GM18873 (cell line): ENCODE measurements at regions not wholly inside any gene's neighbourhood (a gene's known extent, or its start where the extent isn't known, plus 50 kb on each side); places are given as distances from the start of the nearest gene placed in this dataset.

Experiments used
- ATAC-seq: cut with Tn5 transposase; IDR thresholded peaks from one replicate; pipeline ENCODE4 v1.9.1; 2021; ENCODE audit warnings: mild to moderate bottlenecking, moderate library complexity, moderate number of reproducible peaks; ENCODE audit not compliant: unreplicated experiment, low FRiP score

GRCh38 chr1:58390091-58390490 is 156.4 kb downstream of the OMA1 start:
- no peak for ATAC-seq

- no peak for ATAC-seq
Observed at GRCh38 chr1:58380345-58380744, 166.2 kb downstream of the OMA1 start.

GRCh38 chr1:58367217-58367616 is 179.3 kb downstream of the OMA1 start:
- ATAC-seq, result no peak

GRCh38 chr1:58365328-58365727 is 181.2 kb downstream of the OMA1 start:
- no peak for ATAC-seq

GRCh38 chr1:58363585-58363984 is 182.9 kb downstream of the OMA1 start:
- no peak for ATAC-seq

- ATAC-seq, result no peak
Observed at GRCh38 chr1:58361134-58361533, 185.4 kb downstream of the OMA1 start.

- no peak for ATAC-seq
Observed at GRCh38 chr1:58358346-58358745, 188.2 kb downstream of the OMA1 start.

GRCh38 chr1:58356402-58356801 is 190.1 kb downstream of the OMA1 start:
- ATAC-seq, result no peak

GRCh38 chr1:58353168-58353567 is 193.4 kb downstream of the OMA1 start:
- no peak for ATAC-seq

GRCh38 chr1:58352476-58353092 is 193.9 kb downstream of the OMA1 start:
- ATAC-seq, result no peak

- ATAC-seq, result no peak
Observed at GRCh38 chr1:58346036-58346355, 200.5 kb downstream of the OMA1 start.

GRCh38 chr1:58345215-58346035 is 201.1 kb downstream of the OMA1 start:
- ATAC-seq, result no peak

- ATAC-seq, result no peak
Observed at GRCh38 chr1:58340185-58340584, 206.3 kb downstream of the OMA1 start.

- no peak for ATAC-seq
Observed at GRCh38 chr1:58338081-58338480, 208.4 kb downstream of the OMA1 start.

GRCh38 chr1:58333511-58333910 is 213.0 kb downstream of the OMA1 start:
- ATAC-seq, result no peak

- no peak for ATAC-seq
Observed at GRCh38 chr1:58331156-58331555, 215.4 kb downstream of the OMA1 start.

GRCh38 chr1:58325866-58326265 is 220.7 kb downstream of the OMA1 start:
- no peak for ATAC-seq

- no peak for ATAC-seq
Observed at GRCh38 chr1:58324558-58324957, 222.0 kb downstream of the OMA1 start.

- ATAC-seq, result no peak
Observed at GRCh38 chr1:58318157-58319005, 228.1 kb downstream of the OMA1 start.

- no peak for ATAC-seq
Observed at GRCh38 chr1:58317694-58318093, 228.8 kb downstream of the OMA1 start.

- ATAC-seq, result no peak
Observed at GRCh38 chr1:58317086-58317485, 229.4 kb downstream of the OMA1 start.
